WERI-Rb-1 (cell line): ENCODE measurements at regions not wholly inside any gene's neighbourhood (a gene's known extent, or its start where the extent isn't known, plus 50 kb on each side); places are given as distances from the start of the nearest gene placed in this dataset.
A peak's percentile ranks its signal among the peaks of the same experiment; 100 is the strongest.

ENCODE experiments used
- DNase-seq: peaks from one replicate; pipeline ENCODE4 v3.0.0-alpha.2; 2020
- H3K27ac ChIP-seq: fragments of 250-450 bp; sonication (Bioruptor Pico); 2 replicates; pipeline ENCODE4 v1.5.1; 2020; ENCODE audit warnings: mild to moderate bottlenecking, moderate library complexity
- H3K27me3 ChIP-seq: fragments of 250-450 bp; sonication (Bioruptor Pico); 2 replicates; pipeline ENCODE4 v1.5.1; 2021; ENCODE audit warnings: mild to moderate bottlenecking, low read depth, moderate library complexity; ENCODE audit not compliant: insufficient read depth, severe bottlenecking
- H3K36me3 ChIP-seq: fragments of 250-450 bp; sonication (Bioruptor Pico); 2 replicates; pipeline ENCODE4 v1.5.1; 2020; ENCODE audit warnings: mild to moderate bottlenecking, moderate library complexity
- H3K4me3 ChIP-seq: 2 replicates; pipeline ENCODE4 v1.5.1; 2011; ENCODE audit warnings: low read depth, mild to moderate bottlenecking, control low read depth, low read length
- H3K9me3 ChIP-seq: fragments of 250-450 bp; sonication (Bioruptor Pico); 2 replicates; pipeline ENCODE4 v1.5.1; 2021; ENCODE audit warnings: mild to moderate bottlenecking, moderate library complexity; ENCODE audit not compliant: severe bottlenecking
- TF ChIP-seq, protein P1 (sequence below): IDR thresholded peaks from 2 replicates; pipeline ENCODE4 v1.5.1; 2011; ENCODE audit warnings: low read depth, mild to moderate bottlenecking, control low read depth, inconsistent platforms, low read length

DNA sequence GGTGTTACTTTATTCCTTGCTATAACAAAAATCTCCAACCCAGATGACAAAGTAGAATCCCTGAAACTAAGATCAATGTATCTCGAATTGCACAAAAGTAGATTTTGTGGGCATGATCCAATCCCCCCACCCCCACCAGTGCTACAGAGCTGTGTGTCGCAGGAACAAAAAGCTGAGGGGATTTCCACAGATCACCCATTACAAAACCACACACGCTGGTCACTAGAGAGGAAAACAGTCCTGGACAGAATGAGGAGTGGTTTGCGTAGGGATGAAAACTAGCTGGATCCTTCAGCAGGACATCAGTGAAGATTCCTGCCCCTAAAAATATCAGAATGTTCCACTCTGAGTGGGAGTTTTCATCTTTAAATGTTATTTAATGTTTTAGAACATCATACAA is 165.3 kb upstream of the STK17B start:
- Histone ChIP-seq H3K9me3 (no peaks in the 10 kb centered on the region), H3K36me3 (no peaks in the 10 kb centered on the region), H3K27ac (no peak overlapping the region), H3K4me3 (no peak overlapping the region), H3K27me3 (no peaks in the 10 kb centered on the region)
- TF ChIP-seq, protein P1, sequence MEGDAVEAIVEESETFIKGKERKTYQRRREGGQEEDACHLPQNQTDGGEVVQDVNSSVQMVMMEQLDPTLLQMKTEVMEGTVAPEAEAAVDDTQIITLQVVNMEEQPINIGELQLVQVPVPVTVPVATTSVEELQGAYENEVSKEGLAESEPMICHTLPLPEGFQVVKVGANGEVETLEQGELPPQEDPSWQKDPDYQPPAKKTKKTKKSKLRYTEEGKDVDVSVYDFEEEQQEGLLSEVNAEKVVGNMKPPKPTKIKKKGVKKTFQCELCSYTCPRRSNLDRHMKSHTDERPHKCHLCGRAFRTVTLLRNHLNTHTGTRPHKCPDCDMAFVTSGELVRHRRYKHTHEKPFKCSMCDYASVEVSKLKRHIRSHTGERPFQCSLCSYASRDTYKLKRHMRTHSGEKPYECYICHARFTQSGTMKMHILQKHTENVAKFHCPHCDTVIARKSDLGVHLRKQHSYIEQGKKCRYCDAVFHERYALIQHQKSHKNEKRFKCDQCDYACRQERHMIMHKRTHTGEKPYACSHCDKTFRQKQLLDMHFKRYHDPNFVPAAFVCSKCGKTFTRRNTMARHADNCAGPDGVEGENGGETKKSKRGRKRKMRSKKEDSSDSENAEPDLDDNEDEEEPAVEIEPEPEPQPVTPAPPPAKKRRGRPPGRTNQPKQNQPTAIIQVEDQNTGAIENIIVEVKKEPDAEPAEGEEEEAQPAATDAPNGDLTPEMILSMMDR = no peak
- DNase-seq = no peak

DNA sequence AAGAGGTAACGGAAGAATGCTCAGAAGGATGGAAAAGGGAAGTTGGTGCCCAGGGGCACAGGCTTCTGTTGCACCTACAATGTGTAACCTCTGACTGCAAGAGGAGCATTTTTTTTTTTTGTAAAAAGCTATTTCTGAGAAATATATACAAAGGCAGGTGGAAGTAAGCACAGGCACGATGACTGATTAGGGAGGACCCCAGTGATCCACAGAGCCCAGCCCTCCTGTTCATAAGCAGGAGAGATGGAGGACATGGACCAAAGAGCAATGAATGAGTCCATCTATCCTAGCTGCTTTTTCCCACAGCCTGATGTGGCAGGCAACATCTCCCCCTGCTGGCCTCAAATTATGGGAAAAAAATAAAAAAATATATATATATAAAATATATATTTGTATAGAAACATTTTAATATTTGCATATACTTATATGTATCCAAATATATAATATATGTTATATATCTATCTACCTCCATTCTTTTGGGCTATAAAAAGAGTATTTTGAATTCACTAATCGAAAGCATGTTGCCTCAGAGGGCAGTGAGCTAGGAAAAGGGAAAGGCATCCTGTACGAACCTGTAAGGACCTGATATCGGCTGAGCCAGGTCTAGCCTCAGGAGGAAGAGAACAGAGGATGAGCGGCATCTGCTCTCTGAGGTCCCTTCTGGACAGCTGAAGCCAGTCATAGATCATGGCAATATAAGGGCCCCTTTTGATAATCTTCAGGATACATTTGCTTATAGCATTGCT is 166.0 kb upstream of the STK17B start:
- no peak for DNase-seq
- no peaks in the 10 kb centered on the region for H3K27me3 ChIP-seq
- H3K36me3 ChIP-seq = no peaks in the 10 kb centered on the region
- TF ChIP-seq, protein P1 = peak; percentile 36; the same call in 1 of the 2 replicates
- no peak overlapping the region for H3K4me3 ChIP-seq
- no peaks in the 10 kb centered on the region for H3K9me3 ChIP-seq
- H3K27ac ChIP-seq = no peak overlapping the region

- H3K27me3 ChIP-seq = no peaks in the 10 kb centered on the region
- H3K9me3 ChIP-seq = no peaks in the 10 kb centered on the region
- no peaks in the 10 kb centered on the region for H3K36me3 ChIP-seq
- no peak overlapping the region for H3K4me3 ChIP-seq
- TF ChIP-seq, protein P1 = no peak
- H3K27ac ChIP-seq = no peak overlapping the region
- DNase-seq = no peak
Measured at GRCh38 chr2:196338440-196338839, 167.1 kb upstream of the STK17B start.

- TF ChIP-seq, protein P1 = no peak
- Histone ChIP-seq H3K27ac (no peak overlapping the region), H3K27me3 (no peaks in the 10 kb centered on the region), H3K36me3 (no peaks in the 10 kb centered on the region), H3K4me3 (no peak overlapping the region), H3K9me3 (no peaks in the 10 kb centered on the region)
- no peak for DNase-seq
Measured at GRCh38 chr2:196341277-196341841, 170.0 kb upstream of the STK17B start.

DNA sequence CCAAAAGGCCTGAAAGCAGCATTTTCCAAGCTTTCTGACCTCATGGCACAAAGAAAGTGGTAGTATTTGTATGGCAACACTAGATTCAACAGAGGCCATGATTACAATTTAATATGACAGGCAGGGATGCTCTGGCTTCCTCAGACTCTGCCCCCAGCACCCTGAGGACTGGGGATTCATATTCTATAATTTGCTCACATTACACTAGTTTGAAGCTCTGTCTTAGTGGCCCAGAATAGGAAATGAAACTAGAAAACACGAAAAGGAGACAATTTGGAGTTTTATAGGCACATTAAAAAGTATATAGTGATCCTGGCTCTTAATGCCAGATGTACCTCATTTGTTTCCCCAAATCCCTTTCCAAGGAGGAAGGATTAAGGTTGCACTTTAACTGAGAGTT is 173.0 kb upstream of the STK17B start:
- no peak overlapping the region for H3K4me3 ChIP-seq
- H3K9me3 ChIP-seq = no peaks in the 10 kb centered on the region
- H3K36me3 ChIP-seq = no peaks in the 10 kb centered on the region
- no peak overlapping the region for H3K27ac ChIP-seq
- no peaks in the 10 kb centered on the region for H3K27me3 ChIP-seq
- TF ChIP-seq, protein P1 = no peak
- DNase-seq = no peak
